Breast epithelium (tissue), 4 donors: ENCODE measurements at regions not wholly inside any gene's neighbourhood (a gene's known extent, or its start where the extent isn't known, plus 50 kb on each side); places are given as distances from the start of the nearest gene placed in this dataset.

ENCODE experiments used
- DNase-seq, 2 donors: peaks; one replicate each; pipeline ENCODE4 v3.0.0-alpha.2; 2019; ENCODE audit warnings: low spot score in 2 of 2
- H3K27ac ChIP-seq, 2 donors: fragments of 200-600 bp; sonication (generic) in 1 of 2; one replicate each; pipeline ENCODE4 v1.5.1; 2016 to 2019; ENCODE audit warnings: mild to moderate bottlenecking in 1 of 2
- H3K27me3 ChIP-seq, 2 donors: fragments of 200-600 bp; sonication (generic) in 1 of 2; one replicate each; pipeline versions ENCODE4 v1.5.1 to v1.6.0; 2017 to 2019; ENCODE audit warnings: control low read depth in 1 of 2, mild to moderate bottlenecking in 1 of 2
- H3K36me3 ChIP-seq: fragments of 200-600 bp; one replicate; pipeline ENCODE4 v1.5.1; 2019
- H3K4me1 ChIP-seq, 2 donors: fragments of 200-600 bp; sonication (generic); one replicate each; pipeline ENCODE4 v1.5.1; 2016 to 2019; ENCODE audit warnings: control low read depth in 1 of 2
- H3K4me3 ChIP-seq, 3 donors: fragments of 200-600 bp; sonication (generic); 1 replicate in 2 of 3; 2 replicates in 1 of 3; pipeline ENCODE4 v1.5.1; 2016 to 2019; ENCODE audit warnings: mild to moderate bottlenecking in 3 of 3, moderate library complexity in 2 of 3
- H3K9me3 ChIP-seq, 2 donors: fragments of 200-600 bp; sonication (generic) in 1 of 2; one replicate each; pipeline ENCODE4 v1.5.1; 2016 to 2019; ENCODE audit warnings: control low read depth in 1 of 2
- CTCF ChIP-seq, 3 donors: fragments of 450-650 bp; IDR thresholded peaks; one replicate each; pipeline ENCODE4 v1.5.1; 2016 to 2017; ENCODE audit warnings: antibody characterized with exemption in 3 of 3, mild to moderate bottlenecking in 3 of 3, moderate library complexity in 3 of 3
- POLR2A ChIP-seq: fragments of 450-650 bp; IDR thresholded peaks from one replicate; pipeline ENCODE4 v1.6.1; 2016; ENCODE audit warnings: antibody characterized with exemption, mild to moderate bottlenecking, moderate library complexity
- POLR2AphosphoS5 ChIP-seq, 3 donors: sonication (generic); formaldehyde crosslinking; IDR thresholded peaks; one replicate each; pipeline ENCODE4 v1.6.1; 2017; ENCODE audit warnings: antibody characterized with exemption in 3 of 3
- intact Hi-C: fragments of 100-400 bp; cut with DNase I; formaldehyde crosslinking; loops from one replicate; pipeline ENCODE4 v1.15.1; 2023; ENCODE audit warnings: low total_unique reads

GRCh38 chr11:70707821-70708220 is 309.5 kb downstream of the CTTN start:
- DNase-seq, result no peak
- TF ChIP-seq POLR2AphosphoS5 (IDR thresholded peaks at IDR 0.05) (no peak), CTCF (IDR thresholded peaks at IDR 0.05) (no peak), POLR2A (no peak)
- peaks cover 0 to 5% of the 10 kb centered on the region in 2 donors for H3K27me3 ChIP-seq
- no peak overlapping the region for H3K4me3 ChIP-seq
- H3K27ac ChIP-seq, result no peak overlapping the region
- H3K36me3 ChIP-seq, result no peaks in the 10 kb centered on the region
- H3K4me1 ChIP-seq, result no peaks in the 10 kb centered on the region
- intact Hi-C loops, result loop anchor here (10.0 kb wide), 1 partner anchor 1947 kb away; no protein-coding TSS in a partner anchor
- H3K9me3 ChIP-seq, result no peaks in the 10 kb centered on the region

DNA sequence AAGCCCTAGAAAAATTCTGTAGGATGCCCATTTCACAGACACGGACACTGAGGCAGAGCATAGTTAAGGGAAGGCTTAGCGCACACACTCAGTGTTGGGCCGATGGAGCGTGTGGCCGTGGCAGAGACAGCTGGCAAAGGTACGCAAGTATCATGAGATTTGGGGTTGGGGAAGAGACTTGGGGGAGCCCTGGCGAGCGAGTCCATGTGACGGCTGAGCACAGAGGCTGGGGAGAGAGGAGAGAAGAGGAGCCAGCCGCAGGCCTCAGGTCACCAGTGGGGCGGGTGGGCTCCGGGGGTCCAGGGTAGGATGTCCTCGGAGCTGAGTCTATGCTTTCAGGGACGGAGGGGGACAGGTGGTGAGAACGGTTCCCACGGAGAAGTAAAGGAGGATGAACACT is 311.3 kb downstream of the CTTN start:
- Histone ChIP-seq H3K27me3 (peaks cover 0 to 11% of the 10 kb centered on the region in 2 donors), H3K27ac (no peak overlapping the region), H3K4me3 (no peak overlapping the region), H3K4me1 (no peaks in the 10 kb centered on the region), H3K36me3 (no peaks in the 10 kb centered on the region), H3K9me3 (no peaks in the 10 kb centered on the region)
- no peak for DNase-seq
- intact Hi-C loops, result loop anchor here (10.0 kb wide), 1 partner anchor 1945 kb away; no protein-coding TSS in a partner anchor
- TF ChIP-seq POLR2A (no peak), POLR2AphosphoS5 (IDR thresholded peaks at IDR 0.05) (no peak), CTCF (IDR thresholded peaks at IDR 0.05) (no peak)

- DNase-seq, result no peak
- intact Hi-C loops, result no loop called here
- no peak for TF ChIP-seq POLR2A
- TF ChIP-seq POLR2AphosphoS5 (IDR thresholded peaks at IDR 0.05), result no peak
- no peak for TF ChIP-seq CTCF (IDR thresholded peaks at IDR 0.05)
- Histone ChIP-seq H3K4me3 (no peak overlapping the region), H3K27ac (no peak overlapping the region), H3K9me3 (no peaks in the 10 kb centered on the region), H3K4me1 (no peaks in the 10 kb centered on the region), H3K27me3 (peaks cover 0 to 11% of the 10 kb centered on the region in 2 donors), H3K36me3 (no peaks in the 10 kb centered on the region)
Observed at GRCh38 chr11:70710192-70710591, 311.9 kb downstream of the CTTN start.

DNA sequence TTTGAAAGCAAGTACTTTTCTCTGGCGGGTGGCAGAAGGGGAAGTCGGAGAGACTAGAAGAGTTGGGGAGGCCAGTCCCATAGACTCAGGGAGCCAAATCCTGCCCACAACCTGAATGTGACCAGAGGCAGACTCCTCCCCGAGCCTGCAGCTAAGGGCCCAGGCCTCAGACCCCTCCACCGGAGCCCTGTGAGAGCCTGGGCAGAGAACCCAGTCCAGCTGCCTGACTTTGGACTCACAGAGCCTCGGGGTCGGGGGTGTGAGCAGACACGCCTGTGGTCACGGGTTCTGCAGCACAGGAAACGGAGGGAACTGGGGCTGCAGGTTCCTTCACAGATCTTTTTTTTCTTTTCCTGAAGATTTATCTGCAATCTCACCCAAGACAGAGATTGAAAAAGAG is 312.3 kb downstream of the CTTN start:
- intact Hi-C loops, result no loop called here
- TF ChIP-seq POLR2AphosphoS5 (IDR thresholded peaks at IDR 0.05) (no peak), POLR2A (no peak), CTCF (IDR thresholded peaks at IDR 0.05) (no peak)
- peaks cover 0 to 12% of the 10 kb centered on the region in 2 donors for H3K27me3 ChIP-seq
- no peaks in the 10 kb centered on the region for H3K9me3 ChIP-seq
- H3K4me3 ChIP-seq, result no peak overlapping the region
- no peak overlapping the region for H3K27ac ChIP-seq
- DNase-seq, result no peak
- H3K36me3 ChIP-seq, result no peaks in the 10 kb centered on the region
- no peaks in the 10 kb centered on the region for H3K4me1 ChIP-seq

- no peaks in the 10 kb centered on the region for H3K36me3 ChIP-seq
- intact Hi-C loops, result no loop called here
- DNase-seq, result no peak
- peaks cover 0 to 17% of the 10 kb centered on the region in 2 donors for H3K27me3 ChIP-seq
- no peaks in the 10 kb centered on the region for H3K4me1 ChIP-seq
- H3K27ac ChIP-seq, result no peak overlapping the region
- TF ChIP-seq CTCF (IDR thresholded peaks at IDR 0.05), result no peak
- no peak for TF ChIP-seq POLR2AphosphoS5 (IDR thresholded peaks at IDR 0.05)
- no peak for TF ChIP-seq POLR2A
- H3K9me3 ChIP-seq, result no peaks in the 10 kb centered on the region
- H3K4me3 ChIP-seq, result no peak overlapping the region
Observed at GRCh38 chr11:70711095-70711910, 313.0 kb downstream of the CTTN start.
